ENCODE measurements at regions not wholly inside any gene's neighbourhood (a gene's known extent, or its start where the extent isn't known, plus 50 kb on each side); places are given as distances from the start of the nearest gene placed in this dataset.

- DNase-seq, result no peak
- Mint-ChIP-seq H3K9me3 (no peaks in the 10 kb centered on the region), H3K27ac (no peak overlapping the region), H3K4me3 (no peak overlapping the region), H3K27me3 (ENCODE audit: low read depth) (peaks cover 7% of the 10 kb centered on the region), H3K36me3 (ENCODE audit: low read depth) (no peaks in the 10 kb centered on the region), H3K4me1 (ENCODE audit: low read depth) (no peaks in the 10 kb centered on the region)
- CTCF ChIA-PET, result no interaction called here
- intact Hi-C loops (cut with micrococcal nuclease), result no loop called here
Measured at GRCh38 chr19:31177246-31177645, 172.0 kb downstream of the TSHZ3 start.

DNA sequence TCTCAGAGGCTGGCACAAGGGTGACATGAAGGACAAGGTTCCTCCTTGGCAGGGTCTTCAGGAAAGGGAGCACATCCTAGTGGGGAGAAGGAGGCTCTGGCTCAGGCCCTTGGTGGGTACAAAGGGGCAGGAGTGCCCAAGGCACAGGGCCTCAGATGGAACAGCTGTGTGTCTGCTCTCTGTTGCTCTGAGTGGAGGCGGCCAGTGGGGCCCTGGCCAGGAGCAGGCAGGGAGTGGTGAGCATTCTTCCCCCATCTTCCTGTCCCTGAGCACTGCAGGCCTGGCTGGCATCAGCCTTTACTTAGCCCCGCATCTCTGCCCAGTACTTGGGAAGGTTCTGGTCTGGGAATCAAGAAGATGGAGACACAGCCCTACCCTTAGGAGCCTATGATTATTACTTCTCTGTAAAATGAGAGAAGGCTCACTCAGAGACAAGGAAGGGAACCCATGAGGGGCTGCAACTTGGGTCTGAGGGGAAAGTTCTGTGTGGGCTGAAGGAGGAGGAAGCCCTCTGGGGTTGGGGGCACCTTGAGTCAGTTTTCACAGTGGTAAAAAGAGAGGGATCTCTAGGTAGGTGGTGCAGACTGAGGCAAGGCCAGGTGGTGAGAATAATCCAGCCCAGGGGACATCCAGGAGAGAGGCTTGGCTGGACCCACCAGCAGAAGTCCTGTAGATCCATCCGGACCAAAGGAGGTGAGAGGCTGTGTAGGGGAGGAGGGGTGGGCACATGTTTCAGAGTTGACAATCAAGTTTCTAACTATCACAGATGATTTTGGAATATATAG lies 173.5 kb downstream of the TSHZ3 start:
- DNase-seq, result no peak
- peaks cover 10% of the 10 kb centered on the region for H3K27me3 Mint-ChIP-seq (ENCODE audit: low read depth)
- H3K36me3 Mint-ChIP-seq (ENCODE audit: low read depth), result no peaks in the 10 kb centered on the region
- CTCF ChIA-PET, result no interaction called here
- H3K27ac Mint-ChIP-seq, result no peak overlapping the region
- intact Hi-C loops (cut with micrococcal nuclease), result no loop called here
- H3K4me1 Mint-ChIP-seq (ENCODE audit: low read depth), result no peaks in the 10 kb centered on the region
- no peaks in the 10 kb centered on the region for H3K9me3 Mint-ChIP-seq
- no peak overlapping the region for H3K4me3 Mint-ChIP-seq

GRCh38 chr19:31174948-31175347 lies 174.3 kb downstream of the TSHZ3 start:
- no peak overlapping the region for H3K4me3 Mint-ChIP-seq
- intact Hi-C loops (cut with micrococcal nuclease), result no loop called here

DNA sequence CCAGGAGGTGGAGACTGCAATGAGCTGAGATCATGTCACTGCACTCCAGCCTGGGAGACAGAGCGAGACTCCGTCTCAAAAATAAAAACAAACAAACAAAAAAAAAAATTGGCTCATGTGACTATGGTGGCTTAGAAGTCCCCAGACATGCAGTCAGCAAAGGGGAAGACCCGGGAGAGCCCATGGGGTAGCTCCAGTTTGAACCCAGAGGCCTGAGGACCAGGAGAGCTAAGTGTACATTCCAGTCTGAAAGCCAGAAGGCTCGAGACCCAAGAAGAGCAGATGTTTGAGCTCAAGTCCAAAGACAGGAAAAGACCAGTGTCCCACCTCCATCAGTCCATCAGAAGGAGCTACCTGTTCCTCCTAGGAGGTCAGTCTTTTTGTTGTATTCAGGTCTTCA lies 175.2 kb downstream of the TSHZ3 start:
- CTCF ChIA-PET, result no interaction called here
- intact Hi-C loops (cut with micrococcal nuclease), result no loop called here
- H3K27me3 Mint-ChIP-seq (ENCODE audit: low read depth), result peaks cover 10% of the 10 kb centered on the region

More at GRCh38 chr19:31174948-31175347, 174.3 kb downstream of the TSHZ3 start:
- H3K27ac Mint-ChIP-seq, result no peak overlapping the region
- H3K36me3 Mint-ChIP-seq (ENCODE audit: low read depth), result no peaks in the 10 kb centered on the region
- peaks cover 10% of the 10 kb centered on the region for H3K27me3 Mint-ChIP-seq (ENCODE audit: low read depth)
- no peaks in the 10 kb centered on the region for H3K9me3 Mint-ChIP-seq
- CTCF ChIA-PET, result no interaction called here
- H3K4me1 Mint-ChIP-seq (ENCODE audit: low read depth), result no peaks in the 10 kb centered on the region
- no peak for DNase-seq

DNA sequence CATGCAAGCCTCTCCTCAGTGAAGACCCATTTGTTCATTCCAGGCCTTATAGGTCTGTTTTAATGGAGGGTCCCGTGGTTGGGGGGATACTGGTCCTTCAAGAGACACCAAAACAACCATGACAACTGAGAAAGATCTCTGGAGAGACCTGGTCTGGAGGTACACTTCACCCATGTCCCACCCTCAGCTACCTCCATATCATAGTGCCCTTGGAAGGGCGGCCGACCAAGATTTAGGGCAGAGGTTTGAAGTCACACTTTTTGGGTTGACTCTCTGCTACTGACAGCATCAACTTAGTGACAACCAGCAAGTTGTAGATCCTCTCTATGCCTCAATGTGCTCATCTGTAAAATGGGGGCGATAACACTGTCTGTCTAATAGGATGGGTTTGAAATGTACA lies 177.3 kb downstream of the TSHZ3 start:
- no peaks in the 10 kb centered on the region for H3K36me3 Mint-ChIP-seq (ENCODE audit: low read depth)
- CTCF ChIA-PET, result no interaction called here
- H3K4me3 Mint-ChIP-seq, result no peak overlapping the region
- no peak overlapping the region for H3K27ac Mint-ChIP-seq
- H3K27me3 Mint-ChIP-seq (ENCODE audit: low read depth), result peaks cover 19% of the 10 kb centered on the region
- no peaks in the 10 kb centered on the region for H3K9me3 Mint-ChIP-seq
- peaks cover 7% of the 10 kb centered on the region for H3K4me1 Mint-ChIP-seq (ENCODE audit: low read depth)
- intact Hi-C loops (cut with micrococcal nuclease), result no loop called here
- DNase-seq, result no peak

More for the DNA sequence above, 175.2 kb downstream of the TSHZ3 start:
- H3K4me1 Mint-ChIP-seq (ENCODE audit: low read depth), result no peaks in the 10 kb centered on the region
- H3K27ac Mint-ChIP-seq, result no peak overlapping the region
- DNase-seq, result no peak
- no peak overlapping the region for H3K4me3 Mint-ChIP-seq
- no peaks in the 10 kb centered on the region for H3K9me3 Mint-ChIP-seq
- no peaks in the 10 kb centered on the region for H3K36me3 Mint-ChIP-seq (ENCODE audit: low read depth)

DNA sequence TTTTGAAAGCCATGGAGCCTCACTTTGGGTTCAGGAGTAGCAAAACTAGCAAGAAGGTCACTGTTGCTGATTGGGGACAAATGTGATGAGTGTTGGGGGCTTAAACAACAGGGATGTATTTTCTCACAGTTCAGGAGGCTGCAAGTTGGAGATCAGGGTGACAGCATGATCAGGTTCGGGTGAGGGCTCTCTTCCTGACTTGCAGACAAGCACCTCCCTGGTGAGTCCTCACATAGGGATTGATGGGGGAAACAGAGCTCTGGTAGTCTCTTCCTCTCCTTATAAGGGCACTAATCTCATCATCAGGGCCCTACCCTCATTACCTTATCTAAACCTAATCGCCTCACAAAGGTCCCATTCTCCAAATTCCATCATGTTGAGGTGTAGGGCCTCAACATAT lies 179.2 kb downstream of the TSHZ3 start:
- CTCF ChIA-PET, result interaction anchor here (0.6 kb wide), 2 partner anchors 24 to 1363 kb away, joined by 3 read pairs; no protein-coding TSS in a partner anchor
- H3K27ac Mint-ChIP-seq, result no peak overlapping the region
- intact Hi-C loops (cut with micrococcal nuclease), result no loop called here
- no peaks in the 10 kb centered on the region for H3K36me3 Mint-ChIP-seq (ENCODE audit: low read depth)
- H3K4me1 Mint-ChIP-seq (ENCODE audit: low read depth), result peaks cover 7% of the 10 kb centered on the region
- DNase-seq, result no peak
- H3K9me3 Mint-ChIP-seq, result no peaks in the 10 kb centered on the region
- H3K4me3 Mint-ChIP-seq, result no peak overlapping the region
- peaks cover 23% of the 10 kb centered on the region for H3K27me3 Mint-ChIP-seq (ENCODE audit: low read depth)

GRCh38 chr19:31168106-31168625 lies 181.1 kb downstream of the TSHZ3 start:
- no peak overlapping the region for H3K4me3 Mint-ChIP-seq
- intact Hi-C loops (cut with micrococcal nuclease), result no loop called here
- H3K9me3 Mint-ChIP-seq, result no peaks in the 10 kb centered on the region
- no peaks in the 10 kb centered on the region for H3K36me3 Mint-ChIP-seq (ENCODE audit: low read depth)
- peaks cover 37% of the 10 kb centered on the region for H3K27me3 Mint-ChIP-seq (ENCODE audit: low read depth)
- H3K27ac Mint-ChIP-seq, result no peak overlapping the region
- DNase-seq, result no peak
- CTCF ChIA-PET, result interaction anchor here (0.7 kb wide), 1 partner anchor 9 kb away, joined by 3 read pairs; no protein-coding TSS in a partner anchor
- H3K4me1 Mint-ChIP-seq (ENCODE audit: low read depth), result peaks cover 7% of the 10 kb centered on the region

- H3K4me1 Mint-ChIP-seq (ENCODE audit: low read depth), result peaks cover 7% of the 10 kb centered on the region
- no peaks in the 10 kb centered on the region for H3K36me3 Mint-ChIP-seq (ENCODE audit: low read depth)
- CTCF ChIA-PET, result interaction anchor here (0.7 kb wide), 1 partner anchor 8 kb away, joined by 3 read pairs; no protein-coding TSS in a partner anchor
Measured at GRCh38 chr19:31167690-31168089, 181.5 kb downstream of the TSHZ3 start.

DNA sequence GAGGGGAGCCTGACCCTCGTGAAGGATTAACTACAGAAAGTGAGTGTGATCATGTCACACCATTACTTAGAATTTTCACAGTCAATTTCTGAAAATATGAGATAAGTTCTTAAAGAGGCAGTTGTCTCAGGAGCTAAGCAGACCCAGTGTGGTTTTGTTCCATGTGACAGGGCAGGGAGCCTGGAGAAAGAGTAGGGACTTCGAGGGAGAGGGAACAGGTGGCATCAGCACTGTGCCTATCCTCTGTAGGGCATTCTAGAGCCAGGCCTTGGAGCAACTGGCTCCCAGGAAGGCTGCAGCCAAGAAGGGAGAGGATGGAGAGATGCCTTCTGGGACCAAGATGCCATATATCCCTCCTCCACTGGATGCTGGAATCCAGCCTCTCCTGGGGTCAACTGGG lies 183.0 kb downstream of the TSHZ3 start:
- no peak for DNase-seq
- Mint-ChIP-seq H3K27ac (no peak overlapping the region), H3K9me3 (no peaks in the 10 kb centered on the region), H3K4me1 (ENCODE audit: low read depth) (peaks cover 7% of the 10 kb centered on the region), H3K27me3 (ENCODE audit: low read depth) (peaks cover 46% of the 10 kb centered on the region), H3K4me3 (no peak overlapping the region), H3K36me3 (ENCODE audit: low read depth) (no peaks in the 10 kb centered on the region)
- CTCF ChIA-PET, result no interaction called here
- intact Hi-C loops (cut with micrococcal nuclease), result no loop called here

More at GRCh38 chr19:31167690-31168089, 181.5 kb downstream of the TSHZ3 start:
- no peak for DNase-seq
- Mint-ChIP-seq H3K27me3 (ENCODE audit: low read depth) (peaks cover 41% of the 10 kb centered on the region), H3K27ac (no peak overlapping the region), H3K9me3 (no peaks in the 10 kb centered on the region), H3K4me3 (no peak overlapping the region)
- intact Hi-C loops (cut with micrococcal nuclease), result no loop called here

DNA sequence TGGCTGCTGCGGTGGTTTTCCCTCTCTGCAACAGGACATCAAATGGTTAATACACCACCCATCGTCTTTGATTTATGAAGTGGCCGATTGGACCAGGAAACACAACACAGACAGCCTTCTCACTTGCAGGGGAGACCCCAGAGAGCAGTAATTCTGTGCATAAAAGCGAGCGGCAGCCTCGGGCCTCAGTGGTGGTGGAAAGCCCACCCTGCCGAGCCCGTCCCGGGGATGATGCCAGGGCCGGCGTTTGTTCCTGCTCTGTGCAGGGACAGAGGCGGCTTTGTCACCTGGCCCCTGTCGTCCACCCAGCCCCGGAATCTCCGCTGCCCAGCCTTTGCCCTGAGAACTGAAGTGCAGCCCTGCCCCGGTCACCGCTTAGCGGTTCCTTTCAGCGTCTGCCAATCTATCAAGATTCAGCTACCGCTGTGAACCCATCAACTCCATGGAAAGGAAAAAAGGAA lies 184.4 kb downstream of the TSHZ3 start:
- H3K36me3 Mint-ChIP-seq (ENCODE audit: low read depth), result no peaks in the 10 kb centered on the region
- CTCF ChIA-PET, result interaction anchor here (0.6 kb wide), 1 partner anchor 1185 kb away, joined by 3 read pairs; no protein-coding TSS in a partner anchor
- H3K9me3 Mint-ChIP-seq, result no peaks in the 10 kb centered on the region
- peaks cover 42% of the 10 kb centered on the region for H3K27me3 Mint-ChIP-seq (ENCODE audit: low read depth)
- no peak overlapping the region for H3K27ac Mint-ChIP-seq
- DNase-seq, result no peak
- peaks cover 7% of the 10 kb centered on the region for H3K4me1 Mint-ChIP-seq (ENCODE audit: low read depth)
- intact Hi-C loops (cut with micrococcal nuclease), result no loop called here
- no peak overlapping the region for H3K4me3 Mint-ChIP-seq

DNA sequence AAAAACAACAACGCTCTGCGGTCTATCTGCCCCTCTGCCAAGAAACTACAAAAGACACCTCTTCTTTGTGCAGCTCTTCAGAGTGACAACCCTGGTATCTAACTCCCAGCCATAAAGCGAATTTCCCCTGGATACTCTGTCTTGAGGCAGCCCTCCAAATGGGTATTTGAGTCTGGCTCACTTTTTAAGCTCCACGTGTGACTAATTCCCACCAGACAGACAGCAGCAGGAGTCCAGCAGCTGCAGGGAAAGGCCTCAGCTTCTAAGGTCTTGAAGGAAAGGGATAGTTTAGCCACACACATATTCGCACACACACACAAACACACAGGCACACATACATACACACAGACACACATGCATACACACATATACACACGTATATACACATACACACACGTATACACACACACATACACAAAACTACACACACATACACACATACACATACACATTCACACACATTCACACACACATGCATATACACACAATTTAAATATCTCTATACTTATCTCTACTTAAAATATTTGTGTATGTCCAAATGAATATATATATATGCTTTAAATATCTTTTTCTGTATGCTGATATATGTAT lies 188.8 kb downstream of the TSHZ3 start:
- H3K27ac Mint-ChIP-seq, result no peak overlapping the region
- no peak overlapping the region for H3K4me3 Mint-ChIP-seq
- no peaks in the 10 kb centered on the region for H3K4me1 Mint-ChIP-seq (ENCODE audit: low read depth)
- no peaks in the 10 kb centered on the region for H3K9me3 Mint-ChIP-seq
- DNase-seq, result no peak
- CTCF ChIA-PET, result no interaction called here
- no peaks in the 10 kb centered on the region for H3K36me3 Mint-ChIP-seq (ENCODE audit: low read depth)
- peaks cover 27% of the 10 kb centered on the region for H3K27me3 Mint-ChIP-seq (ENCODE audit: low read depth)
- intact Hi-C loops (cut with micrococcal nuclease), result loop anchor here (2.0 kb wide), 1 partner anchor 196 kb away; no protein-coding TSS in a partner anchor

DNA sequence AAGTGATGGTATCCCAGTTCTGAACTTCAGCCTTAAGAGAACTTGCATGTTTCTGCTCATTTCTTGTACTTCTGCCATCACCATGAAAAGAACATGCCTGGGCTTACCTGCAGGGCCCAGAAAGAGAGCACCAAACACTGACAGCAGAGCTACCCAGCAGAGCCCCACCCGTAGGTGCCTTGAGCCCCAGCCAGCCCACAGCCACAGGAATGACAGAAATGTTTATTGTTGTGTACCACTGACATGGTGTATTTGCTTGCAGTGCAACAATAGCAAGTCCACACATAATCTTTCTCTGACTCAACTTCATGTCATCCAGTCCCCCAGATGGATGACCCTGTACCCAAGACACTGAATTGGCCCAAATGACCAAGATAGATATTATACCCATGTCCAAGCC lies 195.2 kb downstream of the TSHZ3 start:
- H3K4me1 Mint-ChIP-seq (ENCODE audit: low read depth), result no peaks in the 10 kb centered on the region
- no peak overlapping the region for H3K27ac Mint-ChIP-seq
- no peak for DNase-seq
- H3K36me3 Mint-ChIP-seq (ENCODE audit: low read depth), result no peaks in the 10 kb centered on the region
- intact Hi-C loops (cut with micrococcal nuclease), result no loop called here
- H3K27me3 Mint-ChIP-seq (ENCODE audit: low read depth), result no peaks in the 10 kb centered on the region
- no peak overlapping the region for H3K4me3 Mint-ChIP-seq
- CTCF ChIA-PET, result no interaction called here
- no peaks in the 10 kb centered on the region for H3K9me3 Mint-ChIP-seq

- H3K27ac Mint-ChIP-seq, result no peak overlapping the region
- intact Hi-C loops (cut with micrococcal nuclease), result no loop called here
- H3K9me3 Mint-ChIP-seq, result no peaks in the 10 kb centered on the region
- H3K27me3 Mint-ChIP-seq (ENCODE audit: low read depth), result no peaks in the 10 kb centered on the region
- H3K36me3 Mint-ChIP-seq (ENCODE audit: low read depth), result no peaks in the 10 kb centered on the region
- no peak for DNase-seq
- no peak overlapping the region for H3K4me3 Mint-ChIP-seq
- H3K4me1 Mint-ChIP-seq (ENCODE audit: low read depth), result no peaks in the 10 kb centered on the region
- CTCF ChIA-PET, result no interaction called here
Measured at GRCh38 chr19:31152906-31153305, 196.3 kb downstream of the TSHZ3 start.
